ENCODE measurements at regions not wholly inside any gene's neighbourhood (a gene's known extent, or its start where the extent isn't known, plus 50 kb on each side); places are given as distances from the start of the nearest gene placed in this dataset.
A peak's percentile ranks its signal among the peaks of the same experiment; 100 is the strongest.
"Not testable (repeated sequence)": the region's sequence is repeated elsewhere in the genome, so short reads cannot be mapped to it uniquely, and the experiment has no call there.

GRCh38 chr13:40047322-40047771 lies 391.9 kb downstream of the COG6 start:
- no peak for DNase-seq (ENCODE audit: low read depth)

- DNase-seq (ENCODE audit: low read depth): no peak
Observed at GRCh38 chr13:40048551-40048950, 393.1 kb downstream of the COG6 start.

GRCh38 chr13:40052954-40053353 lies 397.5 kb downstream of the COG6 start:
- DNase-seq (ENCODE audit: low read depth): no peak

GRCh38 chr13:40053401-40053800 lies 397.9 kb downstream of the COG6 start:
- DNase-seq (ENCODE audit: low read depth): no peak

GRCh38 chr13:40054422-40054821 lies 399.0 kb downstream of the COG6 start:
- not testable (repeated sequence) for DNase-seq (ENCODE audit: low read depth)

DNA sequence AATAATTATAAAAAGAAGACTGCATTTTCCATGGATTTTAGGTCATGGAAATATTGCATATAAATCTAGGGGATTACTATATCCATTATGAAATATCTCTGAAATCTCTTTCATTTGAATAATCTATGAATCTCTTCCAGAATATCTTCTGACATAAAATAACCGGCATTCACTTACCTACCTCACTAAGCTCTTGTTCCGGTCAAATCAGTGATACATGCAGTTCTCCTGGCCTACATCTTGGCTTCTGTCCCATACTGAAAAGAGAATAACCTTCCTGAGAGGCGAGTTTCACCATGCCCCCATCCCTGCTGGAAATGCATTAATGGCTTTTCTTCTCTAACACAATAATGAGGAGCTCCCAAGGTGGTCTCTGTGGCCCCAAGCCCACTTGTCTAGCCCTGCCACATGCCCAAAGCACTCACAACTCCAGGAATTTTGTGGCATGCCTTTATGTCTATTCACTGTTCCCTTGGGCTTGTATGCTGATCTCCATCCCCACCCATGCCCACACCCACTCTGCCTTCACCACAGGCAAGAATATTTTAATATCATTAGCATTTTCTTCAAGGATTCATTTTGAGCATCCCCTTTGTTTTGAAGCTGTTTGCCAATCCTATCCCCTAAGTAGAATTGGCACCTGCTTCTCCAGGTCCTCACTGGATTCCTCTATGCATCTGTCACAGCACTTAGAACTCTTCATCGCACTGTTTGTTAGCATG lies 401.6 kb downstream of the COG6 start:
- DNase-seq (ENCODE audit: low read depth): no peak

GRCh38 chr13:40058757-40059236 lies 403.3 kb downstream of the COG6 start:
- DNase-seq (ENCODE audit: low read depth): no peak

GRCh38 chr13:40059540-40060232 lies 404.2 kb downstream of the COG6 start:
- no peak for DNase-seq (ENCODE audit: low read depth)

- DNase-seq (ENCODE audit: low read depth): peak; percentile 91
Observed at GRCh38 chr13:40060296-40061007, 405.0 kb downstream of the COG6 start.

GRCh38 chr13:40061466-40062450 lies 406.3 kb downstream of the COG6 start:
- DNase-seq (ENCODE audit: low read depth): no peak

GRCh38 chr13:40063278-40063698 lies 407.8 kb downstream of the COG6 start:
- no peak for DNase-seq (ENCODE audit: low read depth)

- no peak for DNase-seq (ENCODE audit: low read depth)
Observed at GRCh38 chr13:40063703-40064102, 408.2 kb downstream of the COG6 start.

- peak; percentile 98 for DNase-seq (ENCODE audit: low read depth)
Observed at GRCh38 chr13:40064154-40065097, 409.0 kb downstream of the COG6 start.

DNA sequence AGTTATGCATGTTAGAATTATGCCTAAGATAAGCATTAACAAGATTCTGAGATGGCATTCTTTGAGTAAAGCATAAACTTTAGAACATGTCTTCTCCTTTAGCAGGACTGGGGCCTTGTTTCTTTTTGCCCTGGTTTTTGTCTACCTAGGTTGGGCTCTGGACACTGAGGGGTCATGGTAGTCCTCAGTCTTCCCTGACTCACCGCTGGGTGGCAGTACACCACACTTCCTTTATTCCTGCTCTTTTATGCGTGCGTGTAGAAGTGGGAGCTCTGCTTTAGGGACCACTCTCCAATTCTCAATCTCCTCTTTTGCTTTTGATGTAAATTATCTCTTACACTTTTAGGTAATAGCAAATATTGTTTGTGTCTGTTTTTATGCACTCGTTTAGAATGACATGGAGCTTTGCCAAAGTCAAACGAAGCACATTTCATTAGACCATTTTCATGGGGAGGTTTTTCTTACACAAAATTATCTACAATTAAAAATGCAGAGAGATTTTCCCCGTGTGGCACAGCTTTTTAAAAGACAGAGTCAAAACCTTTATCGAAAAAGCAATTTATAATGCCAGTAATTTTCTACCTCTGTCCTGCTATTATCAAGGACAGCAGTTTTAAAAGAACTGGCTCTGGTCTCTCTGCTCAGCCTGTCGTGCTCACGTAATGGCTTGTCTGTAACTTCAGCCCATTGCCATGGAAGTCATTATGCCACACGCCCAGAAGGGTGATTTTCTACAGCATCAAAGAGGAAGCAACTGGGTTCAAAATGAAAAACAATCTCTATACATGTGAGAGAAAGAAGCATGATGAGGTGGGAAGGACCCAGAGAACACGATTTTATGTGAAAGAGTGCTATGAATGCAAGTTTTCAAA lies 413.9 kb downstream of the COG6 start:
- DNase-seq (ENCODE audit: low read depth): peak; percentile 48

DNA sequence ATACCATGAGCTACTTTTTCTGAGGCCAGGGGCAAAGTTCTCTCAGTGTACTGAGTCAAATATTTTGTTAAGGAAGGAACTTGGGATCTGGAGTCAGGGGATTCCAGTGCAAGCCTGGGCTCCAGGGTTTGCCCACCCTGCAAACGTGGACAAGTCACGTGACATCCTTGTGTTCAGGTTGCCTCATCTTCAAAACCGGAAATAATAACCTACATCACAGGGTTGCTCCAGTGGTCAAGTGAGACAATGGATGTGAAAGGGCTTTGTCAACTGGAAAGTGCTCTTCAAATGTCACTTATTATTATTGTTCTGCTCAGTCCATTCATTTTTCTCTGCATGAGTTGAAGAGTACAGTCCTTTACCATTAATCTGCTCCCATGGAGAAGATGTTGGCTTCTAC lies 414.9 kb downstream of the COG6 start:
- no peak for DNase-seq (ENCODE audit: low read depth)

GRCh38 chr13:40072663-40073120 lies 417.2 kb downstream of the COG6 start:
- no peak for DNase-seq (ENCODE audit: low read depth)

- no peak for DNase-seq (ENCODE audit: low read depth)
Observed at GRCh38 chr13:40074338-40074737, 418.9 kb downstream of the COG6 start.

DNA sequence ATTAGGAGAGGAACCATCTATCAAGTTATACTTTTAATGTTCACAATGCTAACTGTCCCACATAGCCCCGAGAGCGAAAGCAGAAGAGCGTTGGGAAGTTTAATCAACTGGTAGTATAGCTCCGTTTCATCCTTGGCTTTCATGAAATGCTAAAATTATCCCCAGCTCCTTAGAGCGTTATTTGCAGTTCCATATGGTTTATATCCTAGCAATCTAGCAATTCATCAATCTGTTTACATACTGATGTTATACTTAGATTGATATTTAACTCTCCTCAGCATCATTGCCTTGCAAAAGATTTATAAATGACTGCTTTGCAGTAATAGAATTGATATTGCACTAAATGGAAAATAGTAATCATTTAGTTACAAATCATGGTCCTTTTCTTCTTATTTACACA lies 419.8 kb downstream of the COG6 start:
- DNase-seq (ENCODE audit: low read depth): no peak

DNA sequence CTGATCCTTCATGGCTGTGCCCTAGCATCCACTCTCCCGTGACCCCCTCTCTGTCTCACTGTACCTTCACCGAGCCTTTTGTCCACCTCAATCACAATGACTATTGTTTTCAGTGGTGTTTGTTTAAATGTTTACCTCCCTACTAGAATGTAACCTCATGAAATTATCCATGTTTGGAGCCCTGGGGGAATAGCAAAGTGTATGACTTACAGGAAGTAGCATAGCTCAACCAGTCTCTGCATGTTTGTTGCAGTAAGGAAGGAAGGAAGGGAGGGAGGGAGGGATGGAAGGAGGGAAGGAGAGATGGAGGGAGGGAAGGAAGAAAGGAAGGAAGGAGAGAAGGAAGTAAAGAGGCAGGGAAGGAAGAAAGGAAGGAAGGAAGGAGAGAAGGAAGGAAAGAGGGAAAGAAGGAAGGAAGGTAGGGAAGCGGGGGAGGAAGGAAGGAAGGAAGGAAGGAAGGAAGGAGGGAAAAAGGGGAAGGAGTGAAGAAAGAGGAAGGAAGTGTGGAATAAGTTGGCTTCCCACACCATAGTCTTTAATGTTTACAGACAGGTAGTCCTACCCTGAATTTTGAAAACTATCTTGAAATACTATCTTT lies 421.4 kb downstream of the COG6 start:
- DNase-seq (ENCODE audit: low read depth): no peak
